ENCODE measurements at regions not wholly inside any gene's neighbourhood (a gene's known extent, or its start where the extent isn't known, plus 50 kb on each side); places are given as distances from the start of the nearest gene placed in this dataset.

DNA sequence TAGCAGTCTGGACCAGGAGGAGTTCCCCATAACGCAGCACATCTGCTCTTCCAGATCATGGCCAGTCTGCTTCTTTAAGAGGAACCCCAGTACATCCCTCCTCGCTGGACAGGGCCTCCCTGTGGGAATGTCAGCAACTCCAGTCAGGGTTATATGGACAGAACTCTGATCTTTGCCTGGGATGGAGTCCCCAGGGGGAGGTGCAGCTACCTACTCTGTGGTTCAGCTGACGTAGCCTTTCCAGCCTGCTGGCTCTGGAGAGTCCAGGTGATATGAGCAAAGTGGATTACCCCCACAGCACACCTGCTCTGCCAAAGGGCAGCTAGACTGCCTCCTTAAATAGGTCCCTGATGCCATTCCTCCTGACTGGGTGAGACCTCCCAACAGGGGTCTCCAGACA is 417.1 kb upstream of the EPHA3 start:
- DNase-seq = no peak
- WGBS (ENCODE audit: insufficient coverage) = 71% methylated on average over 1 of the region's 3 CpGs

DNA sequence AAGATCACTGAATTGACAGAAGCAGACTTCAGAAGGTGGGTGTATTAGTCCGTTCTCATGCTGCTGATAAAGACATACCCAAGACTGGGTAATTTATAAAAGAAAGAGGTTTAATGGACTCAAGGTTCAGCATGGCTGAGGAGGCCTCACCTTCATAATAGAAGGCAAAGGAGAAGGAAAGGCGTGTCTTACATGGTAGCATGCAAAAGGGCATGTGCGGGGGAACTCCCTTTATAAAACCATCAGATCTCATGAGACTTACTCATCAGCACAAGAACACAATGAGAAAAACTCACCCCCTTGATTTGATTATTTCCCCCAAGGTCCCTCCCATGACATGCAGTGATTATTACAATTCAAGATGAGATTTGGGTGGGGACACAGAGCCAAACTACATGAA is 416.3 kb upstream of the EPHA3 start:
- Histone ChIP-seq H3K4me3 (ENCODE audit: low read length) (no peak overlapping the region), H3K27me3 (ENCODE audit: control insufficient read depth, insufficient read depth, low read length) (no peaks in the 10 kb centered on the region), H3K4me1 (ENCODE audit: control insufficient read depth, insufficient read depth, low read length) (no peaks in the 10 kb centered on the region), H3K27ac (ENCODE audit: low read length) (no peak overlapping the region), H3K36me3 (ENCODE audit: control insufficient read depth, insufficient read depth, low read length) (no peaks in the 10 kb centered on the region), H3K9me3 (replicated peaks; ENCODE audit: control insufficient read depth, low read depth, low read length) (no peaks in the 10 kb centered on the region)
- 100% methylated on average over 1 of the region's 3 CpGs for WGBS (ENCODE audit: insufficient coverage)
- no peak for DNase-seq

More for the DNA sequence above, 417.1 kb upstream of the EPHA3 start:
- Histone ChIP-seq H3K4me1 (ENCODE audit: control insufficient read depth, insufficient read depth, low read length) (no peaks in the 10 kb centered on the region), H3K27ac (ENCODE audit: low read length) (no peak overlapping the region), H3K9me3 (replicated peaks; ENCODE audit: control insufficient read depth, low read depth, low read length) (no peaks in the 10 kb centered on the region), H3K36me3 (ENCODE audit: control insufficient read depth, insufficient read depth, low read length) (no peaks in the 10 kb centered on the region), H3K27me3 (ENCODE audit: control insufficient read depth, insufficient read depth, low read length) (no peaks in the 10 kb centered on the region), H3K4me3 (ENCODE audit: low read length) (no peak overlapping the region)

DNA sequence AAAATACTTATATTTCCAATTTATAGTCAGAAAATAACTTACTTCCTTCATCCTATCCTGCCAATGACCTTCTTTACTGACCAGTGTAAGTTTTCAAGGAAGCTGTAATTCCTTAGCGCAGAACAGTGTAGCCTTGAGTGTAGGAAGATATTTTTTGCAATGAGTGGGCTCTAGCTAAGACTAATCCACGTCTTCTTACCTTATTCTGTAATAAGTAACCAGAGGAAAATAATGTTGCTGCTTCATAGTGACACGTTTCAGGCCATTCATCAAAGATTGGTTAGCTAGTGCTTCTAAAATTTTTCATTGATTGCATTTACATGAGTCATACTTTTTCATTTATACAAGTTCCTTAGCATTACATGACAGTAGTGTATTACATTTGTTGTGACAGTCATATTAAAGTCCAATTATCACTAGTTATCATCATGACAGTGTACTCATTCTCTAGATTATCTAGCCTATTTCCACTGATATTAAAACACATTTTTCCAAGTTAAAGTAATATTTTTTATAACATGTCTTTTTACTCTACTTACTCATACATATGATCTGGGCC is 403.8 kb upstream of the EPHA3 start:
- no peak overlapping the region for H3K4me3 ChIP-seq (ENCODE audit: low read length)
- H3K9me3 ChIP-seq (replicated peaks; ENCODE audit: control insufficient read depth, low read depth, low read length) = no peaks in the 10 kb centered on the region
- no CpG with 5 or more reads among the region's 3 CpGs for WGBS (ENCODE audit: insufficient coverage)
- no peaks in the 10 kb centered on the region for H3K36me3 ChIP-seq (ENCODE audit: control insufficient read depth, insufficient read depth, low read length)
- no peak overlapping the region for H3K27ac ChIP-seq (ENCODE audit: low read length)
- no peak for DNase-seq
- no peaks in the 10 kb centered on the region for H3K27me3 ChIP-seq (ENCODE audit: control insufficient read depth, insufficient read depth, low read length)
- no peaks in the 10 kb centered on the region for H3K4me1 ChIP-seq (ENCODE audit: control insufficient read depth, insufficient read depth, low read length)

DNA sequence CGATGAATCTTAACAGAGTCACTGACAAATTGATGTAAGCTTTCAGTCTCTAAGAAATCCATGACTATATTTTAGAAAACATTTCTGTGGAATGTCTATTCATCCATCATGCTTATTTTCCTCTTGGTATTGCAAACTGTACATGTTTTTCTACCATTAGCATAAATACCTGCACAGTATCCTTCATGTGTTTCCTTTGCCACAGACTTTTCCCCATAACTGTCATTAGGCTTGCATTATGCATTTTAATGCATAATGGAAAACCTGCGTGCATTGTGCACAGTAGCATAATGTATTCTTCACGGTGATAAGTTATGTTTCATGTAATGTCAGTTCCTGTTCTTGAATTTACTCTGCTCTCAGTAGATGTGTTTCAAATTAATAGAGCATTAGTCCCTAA is 403.1 kb upstream of the EPHA3 start:
- Histone ChIP-seq H3K4me3 (ENCODE audit: low read length) (no peak overlapping the region), H3K4me1 (ENCODE audit: control insufficient read depth, insufficient read depth, low read length) (no peaks in the 10 kb centered on the region), H3K36me3 (ENCODE audit: control insufficient read depth, insufficient read depth, low read length) (no peaks in the 10 kb centered on the region), H3K27ac (ENCODE audit: low read length) (no peak overlapping the region), H3K27me3 (ENCODE audit: control insufficient read depth, insufficient read depth, low read length) (no peaks in the 10 kb centered on the region), H3K9me3 (replicated peaks; ENCODE audit: control insufficient read depth, low read depth, low read length) (no peaks in the 10 kb centered on the region)
- WGBS (ENCODE audit: insufficient coverage) = no CpG with 5 or more reads among the region's 3 CpGs
- DNase-seq = no peak

DNA sequence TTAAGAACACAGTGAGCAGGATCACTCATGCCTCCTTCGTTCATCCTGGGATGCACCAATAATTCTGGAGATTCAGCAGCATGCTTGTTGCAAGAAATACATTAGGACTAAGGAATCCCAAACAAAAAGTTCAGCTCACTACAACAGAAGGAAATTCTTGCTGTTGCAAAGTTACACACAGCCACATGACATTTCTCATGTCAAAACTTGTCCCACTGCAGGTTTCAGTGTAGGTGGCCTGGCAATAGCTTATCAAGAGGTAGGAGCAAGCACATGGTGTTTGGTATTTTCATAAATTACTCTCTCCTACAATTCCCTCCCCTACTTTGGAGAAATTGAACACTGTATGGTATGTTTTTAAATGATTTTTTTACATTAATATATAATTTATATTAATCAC is 399.6 kb upstream of the EPHA3 start:
- no peaks in the 10 kb centered on the region for H3K27me3 ChIP-seq (ENCODE audit: control insufficient read depth, insufficient read depth, low read length)
- H3K4me3 ChIP-seq (ENCODE audit: low read length) = no peak overlapping the region
- H3K27ac ChIP-seq (ENCODE audit: low read length) = no peak overlapping the region
- WGBS (ENCODE audit: insufficient coverage) = no CpG with 5 or more reads among the region's 1 CpG
- H3K36me3 ChIP-seq (ENCODE audit: control insufficient read depth, insufficient read depth, low read length) = no peaks in the 10 kb centered on the region
- no peaks in the 10 kb centered on the region for H3K4me1 ChIP-seq (ENCODE audit: control insufficient read depth, insufficient read depth, low read length)
- DNase-seq = no peak
- no peaks in the 10 kb centered on the region for H3K9me3 ChIP-seq (replicated peaks; ENCODE audit: control insufficient read depth, low read depth, low read length)

DNA sequence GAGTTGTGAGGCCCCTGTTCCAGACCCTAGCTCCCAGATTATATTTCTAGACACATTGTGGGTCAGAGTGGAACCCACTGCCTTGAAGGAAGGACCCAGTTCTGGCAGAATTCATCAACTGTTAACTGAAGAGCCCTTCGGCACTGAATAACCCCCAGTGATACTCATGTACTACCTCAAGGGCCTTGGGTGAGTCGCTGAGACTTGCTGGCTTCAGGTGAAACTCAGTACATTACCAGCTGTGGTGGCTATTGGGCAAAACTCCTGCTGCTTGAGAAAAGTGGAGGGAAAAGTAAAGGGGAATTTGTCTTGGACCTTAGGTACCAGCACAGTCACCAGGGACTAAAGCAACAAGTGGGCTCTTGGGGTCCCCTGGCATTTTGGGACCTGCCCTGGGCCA is 394.9 kb upstream of the EPHA3 start:
- Histone ChIP-seq H3K4me1 (ENCODE audit: control insufficient read depth, insufficient read depth, low read length) (no peaks in the 10 kb centered on the region), H3K27me3 (ENCODE audit: control insufficient read depth, insufficient read depth, low read length) (no peaks in the 10 kb centered on the region), H3K36me3 (ENCODE audit: control insufficient read depth, insufficient read depth, low read length) (no peaks in the 10 kb centered on the region), H3K9me3 (replicated peaks; ENCODE audit: control insufficient read depth, low read depth, low read length) (no peaks in the 10 kb centered on the region), H3K27ac (ENCODE audit: low read length) (no peak overlapping the region), H3K4me3 (ENCODE audit: low read length) (no peak overlapping the region)
- WGBS (ENCODE audit: insufficient coverage) = 80% methylated on average over 2 of the region's 2 CpGs
- no peak for DNase-seq

DNA sequence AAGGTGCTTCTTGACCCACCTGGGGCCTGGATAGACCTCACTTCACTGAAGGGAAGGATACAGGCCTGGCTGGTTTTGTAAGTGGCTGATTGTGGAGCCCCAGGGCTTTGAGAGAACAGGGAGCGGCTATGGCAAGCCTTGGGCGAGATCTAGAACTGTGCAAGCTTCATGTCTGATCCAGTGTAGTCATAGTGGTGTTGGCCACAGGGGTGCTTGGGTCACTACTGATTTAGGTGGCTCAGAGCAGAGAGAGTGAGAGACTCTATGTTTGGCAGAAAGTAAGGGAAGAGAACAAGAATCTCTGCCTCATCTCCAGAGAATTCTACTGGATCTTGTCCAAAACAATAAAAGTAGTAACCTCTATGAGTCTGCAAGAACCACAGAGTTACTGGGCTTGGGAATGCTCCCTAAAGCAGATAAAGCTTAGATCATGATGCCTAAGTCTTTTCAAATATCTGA is 394.2 kb upstream of the EPHA3 start:
- Histone ChIP-seq H3K4me3 (ENCODE audit: low read length) (no peak overlapping the region), H3K27me3 (ENCODE audit: control insufficient read depth, insufficient read depth, low read length) (no peaks in the 10 kb centered on the region), H3K27ac (ENCODE audit: low read length) (no peak overlapping the region), H3K9me3 (replicated peaks; ENCODE audit: control insufficient read depth, low read depth, low read length) (no peaks in the 10 kb centered on the region), H3K4me1 (ENCODE audit: control insufficient read depth, insufficient read depth, low read length) (no peaks in the 10 kb centered on the region), H3K36me3 (ENCODE audit: control insufficient read depth, insufficient read depth, low read length) (no peaks in the 10 kb centered on the region)
- no peak for DNase-seq
- 94% methylated on average over 2 of the region's 2 CpGs for WGBS (ENCODE audit: insufficient coverage)

DNA sequence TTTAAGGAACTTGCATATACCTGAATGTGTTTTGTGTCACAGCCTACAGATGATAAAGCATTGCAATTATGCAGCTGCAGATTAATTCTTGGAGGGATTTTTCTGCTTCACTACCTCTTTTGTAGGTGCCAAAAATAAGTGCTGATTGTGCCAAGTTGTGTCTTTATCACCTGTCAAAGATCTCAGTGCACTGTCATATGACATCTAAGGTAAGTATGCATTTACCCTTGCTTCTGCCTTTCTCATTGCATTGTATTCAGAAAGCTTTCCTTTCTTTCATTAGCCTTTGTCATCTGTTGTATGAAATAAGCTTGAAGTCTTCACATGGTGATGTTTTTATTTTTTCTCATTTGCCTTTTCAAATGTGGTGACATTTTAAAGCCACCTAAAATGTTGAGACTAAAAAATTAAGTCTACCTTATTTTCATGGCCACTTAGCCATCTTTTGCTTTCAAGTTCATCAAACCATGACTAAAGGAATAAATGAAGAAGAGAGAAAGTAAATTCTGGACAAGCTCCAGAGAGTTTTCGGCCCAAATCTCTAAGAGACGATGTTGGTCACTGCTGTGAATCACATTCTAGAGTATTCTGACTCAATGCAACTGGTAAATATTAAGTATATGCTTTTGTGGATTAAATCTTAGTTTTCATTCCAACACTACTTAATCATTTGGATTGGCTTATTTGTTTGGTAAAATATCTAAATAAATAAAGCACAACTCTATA is 381.8 kb upstream of the EPHA3 start:
- H3K4me1 ChIP-seq (ENCODE audit: control insufficient read depth, insufficient read depth, low read length) = no peaks in the 10 kb centered on the region
- no peaks in the 10 kb centered on the region for H3K27me3 ChIP-seq (ENCODE audit: control insufficient read depth, insufficient read depth, low read length)
- no CpG with 5 or more reads among the region's 2 CpGs for whole genome bisulfite sequencing (ENCODE audit: insufficient coverage)
- no peak for DNase-seq
- no peaks in the 10 kb centered on the region for H3K36me3 ChIP-seq (ENCODE audit: control insufficient read depth, insufficient read depth, low read length)
- H3K4me3 ChIP-seq (ENCODE audit: low read length) = no peak overlapping the region
- H3K27ac ChIP-seq (ENCODE audit: low read length) = no peak overlapping the region
- no peaks in the 10 kb centered on the region for H3K9me3 ChIP-seq (replicated peaks; ENCODE audit: control insufficient read depth, low read depth, low read length)

DNA sequence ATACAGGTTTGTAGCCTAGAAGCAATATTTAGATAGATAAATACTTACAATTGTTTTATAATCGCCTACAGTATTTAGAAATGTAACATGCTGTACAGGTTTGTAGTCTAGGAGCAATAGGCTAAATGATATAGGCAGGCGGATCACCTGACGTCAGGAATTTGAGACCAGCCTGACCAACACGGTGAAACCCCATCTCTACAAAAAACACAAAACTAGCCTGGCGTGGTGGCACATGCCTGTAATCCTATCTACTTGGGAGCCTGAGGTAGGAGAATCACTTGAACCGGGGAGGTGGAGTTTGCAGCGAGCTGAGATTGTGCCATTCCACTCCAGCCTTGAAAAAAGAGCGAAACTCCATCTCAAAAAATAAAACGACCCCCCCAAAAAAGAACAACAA is 375.2 kb upstream of the EPHA3 start:
- H3K27ac ChIP-seq (ENCODE audit: low read length) = no peak overlapping the region
- H3K27me3 ChIP-seq (ENCODE audit: control insufficient read depth, insufficient read depth, low read length) = no peaks in the 10 kb centered on the region
- no CpG with 5 or more reads among the region's 9 CpGs for WGBS (ENCODE audit: insufficient coverage)
- no peak for DNase-seq
- no peak overlapping the region for H3K4me3 ChIP-seq (ENCODE audit: low read length)
- H3K9me3 ChIP-seq (replicated peaks; ENCODE audit: control insufficient read depth, low read depth, low read length) = no peaks in the 10 kb centered on the region
- H3K36me3 ChIP-seq (ENCODE audit: control insufficient read depth, insufficient read depth, low read length) = no peaks in the 10 kb centered on the region
- H3K4me1 ChIP-seq (ENCODE audit: control insufficient read depth, insufficient read depth, low read length) = no peaks in the 10 kb centered on the region

DNA sequence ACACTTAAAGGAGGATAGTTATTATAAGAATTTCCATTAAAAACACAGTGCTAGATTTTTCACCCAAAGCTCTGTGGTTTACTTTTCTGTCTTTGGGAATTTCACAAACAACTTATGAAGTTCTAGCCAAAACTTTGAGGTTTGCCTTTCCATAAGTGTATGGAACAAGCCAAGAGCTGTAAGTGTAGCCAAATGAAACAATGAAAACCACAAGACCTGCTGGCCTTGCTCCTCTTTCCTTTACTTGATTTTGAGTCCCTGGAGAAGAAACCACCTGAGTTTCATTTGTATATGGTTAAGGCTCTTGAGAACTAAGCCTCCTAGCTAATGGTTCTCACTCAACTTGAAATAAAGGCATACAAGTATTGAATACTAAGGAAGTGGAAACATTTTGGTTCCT is 365.3 kb upstream of the EPHA3 start:
- Histone ChIP-seq H3K36me3 (ENCODE audit: control insufficient read depth, insufficient read depth, low read length) (no peaks in the 10 kb centered on the region), H3K27ac (ENCODE audit: low read length) (no peak overlapping the region)
- DNase-seq = peak; percentile 53

More for the DNA sequence above, 365.3 kb upstream of the EPHA3 start:
- Histone ChIP-seq H3K27me3 (ENCODE audit: control insufficient read depth, insufficient read depth, low read length) (no peaks in the 10 kb centered on the region), H3K9me3 (replicated peaks; ENCODE audit: control insufficient read depth, low read depth, low read length) (peaks cover 3% of the 10 kb centered on the region), H3K4me3 (ENCODE audit: low read length) (no peak overlapping the region), H3K4me1 (ENCODE audit: control insufficient read depth, insufficient read depth, low read length) (no peaks in the 10 kb centered on the region)
